SKM-1 (cell line): ENCODE measurements at regions not wholly inside any gene's neighbourhood (a gene's known extent, or its start where the extent isn't known, plus 50 kb on each side); places are given as distances from the start of the nearest gene placed in this dataset.

Experiments used
- DNase-seq: peaks from one replicate; lab custom pipeline; 2025; ENCODE audit not compliant: unreplicated experiment; lab: John Stamatoyannopoulos, UW

DNA sequence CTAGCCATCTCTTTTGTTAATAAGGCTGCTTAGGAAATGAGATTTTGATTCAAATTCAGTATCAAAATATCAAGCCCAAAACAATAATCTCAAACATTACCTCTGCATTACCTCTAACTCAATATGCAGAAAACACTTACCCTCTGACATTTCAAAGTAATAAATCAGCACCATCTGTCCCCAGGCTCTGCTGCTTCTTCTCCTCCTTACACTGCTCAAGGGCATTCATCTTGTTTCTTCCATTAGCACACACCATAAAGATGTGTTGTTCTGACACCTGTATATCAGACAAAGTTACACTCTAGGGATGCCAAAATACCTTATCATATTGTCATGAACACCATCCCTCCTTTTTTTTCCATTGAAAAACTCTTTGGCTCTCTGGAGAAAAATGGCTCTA, 1630.3 kb downstream of the RPA4 start:
- DNase-seq, result no peak

- DNase-seq, result no peak
These were observed 1632.4 kb downstream of the RPA4 start for GRCh38 chrX:98516120-98516519.

- DNase-seq, result no peak
These were observed 1639.3 kb downstream of the RPA4 start for GRCh38 chrX:98523026-98523425.

GRCh38 chrX:98523521-98523920, 1639.8 kb downstream of the RPA4 start:
- DNase-seq, result no peak

- no peak for DNase-seq
These were observed 1664.8 kb downstream of the RPA4 start for GRCh38 chrX:98548519-98548918.

DNA sequence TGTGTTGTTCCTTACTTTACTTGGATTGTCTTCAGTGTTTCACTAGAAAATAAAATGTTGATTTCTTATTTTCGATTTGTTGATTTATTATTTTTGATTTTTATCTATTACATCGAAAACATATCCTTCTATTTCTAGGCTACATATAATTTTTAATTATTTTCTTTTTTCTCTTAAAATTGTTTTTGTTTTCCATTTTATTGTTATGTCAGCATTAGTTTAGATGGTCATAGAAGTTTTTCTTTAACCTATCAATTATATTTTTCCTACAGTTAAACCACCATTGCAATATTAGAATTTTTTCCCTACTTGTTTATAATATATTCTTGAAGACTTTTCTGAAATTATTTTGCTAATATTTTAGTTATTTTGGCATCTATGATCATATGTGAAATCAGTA, 1685.1 kb downstream of the RPA4 start:
- no peak for DNase-seq

DNA sequence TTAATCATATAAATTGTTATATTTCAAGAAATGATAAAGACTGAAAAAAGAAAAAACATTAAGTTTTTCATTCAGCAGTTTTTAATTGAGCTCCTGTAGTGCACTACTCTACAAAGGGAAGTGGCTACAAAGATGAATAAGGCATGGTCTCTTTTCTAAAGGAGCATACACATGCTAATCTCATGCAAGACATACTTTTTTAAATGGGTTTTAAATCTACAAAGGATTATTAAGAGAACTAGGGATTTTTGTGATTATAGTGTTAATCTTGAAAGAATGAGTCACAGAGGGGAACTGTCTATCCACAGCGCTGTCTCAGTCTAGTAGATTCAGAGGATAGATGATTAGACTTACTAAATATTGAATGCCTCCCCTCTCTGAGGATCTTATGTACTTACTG, 1722.2 kb downstream of the RPA4 start:
- no peak for DNase-seq

DNA sequence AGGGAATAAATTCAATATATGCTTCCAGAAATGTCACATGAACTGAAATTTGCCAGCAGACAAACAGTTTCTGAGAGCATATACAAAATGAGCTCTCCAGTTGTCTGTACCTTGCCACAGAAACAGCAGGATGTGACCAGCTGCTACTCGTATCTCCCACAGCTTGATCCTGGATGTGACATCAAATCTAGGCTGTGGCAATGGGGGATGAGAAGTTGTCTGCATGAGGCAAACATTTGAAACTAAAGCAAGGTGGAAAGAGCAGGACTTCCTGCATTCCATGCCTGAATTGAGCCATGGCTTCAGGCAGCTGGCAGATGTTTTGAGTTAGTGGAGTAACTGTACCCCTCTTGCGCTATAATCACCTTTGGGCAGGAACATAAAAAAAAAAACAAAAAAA, 1724.0 kb downstream of the RPA4 start:
- DNase-seq, result no peak

- no peak for DNase-seq
These were observed 1743.9 kb downstream of the RPA4 start for GRCh38 chrX:98627645-98628044.

DNA sequence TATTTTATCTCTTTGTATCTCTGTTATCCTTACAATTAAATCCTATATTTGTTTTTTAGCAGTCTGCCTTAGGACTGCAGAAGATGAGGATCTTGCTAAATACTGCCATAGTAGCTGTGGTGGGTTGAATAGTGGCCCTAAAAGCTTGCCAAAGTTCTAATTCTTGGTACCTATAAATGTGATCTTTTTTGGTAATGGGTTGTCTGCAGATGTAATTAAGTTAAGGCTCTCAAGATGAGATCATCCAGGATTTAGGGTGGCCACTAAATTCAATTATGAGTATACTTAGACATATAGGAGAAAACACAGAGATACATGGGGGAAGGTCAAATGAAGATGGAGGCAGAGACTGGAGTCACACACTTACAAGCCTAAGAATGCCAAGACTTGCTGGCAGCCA, 1753.7 kb downstream of the RPA4 start:
- DNase-seq, result no peak

DNA sequence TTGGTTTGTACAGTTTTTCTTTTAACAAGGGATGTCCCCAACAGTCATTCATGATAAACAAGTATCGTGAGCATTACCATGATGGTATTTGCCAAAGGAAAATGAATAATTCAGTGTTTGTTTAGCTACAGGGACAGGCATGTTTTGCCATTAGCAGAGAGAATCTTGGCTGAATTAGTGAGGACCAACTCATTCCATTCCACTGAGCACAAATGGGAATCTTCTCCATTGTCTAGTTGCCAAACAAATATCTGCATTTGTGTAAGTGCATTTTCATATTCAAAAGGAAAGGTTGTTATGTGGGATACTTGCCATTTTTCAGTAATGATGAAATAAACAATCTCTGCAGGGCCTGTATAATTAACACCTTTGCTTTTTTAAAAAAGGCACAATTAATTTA, 1762.6 kb downstream of the RPA4 start:
- no peak for DNase-seq

GRCh38 chrX:98654565-98654964, 1755.5 kb downstream of the PCDH19 start:
- no peak for DNase-seq
